ENCODE measurements at regions not wholly inside any gene's neighbourhood (a gene's known extent, or its start where the extent isn't known, plus 50 kb on each side); places are given as distances from the start of the nearest gene placed in this dataset.

DNA sequence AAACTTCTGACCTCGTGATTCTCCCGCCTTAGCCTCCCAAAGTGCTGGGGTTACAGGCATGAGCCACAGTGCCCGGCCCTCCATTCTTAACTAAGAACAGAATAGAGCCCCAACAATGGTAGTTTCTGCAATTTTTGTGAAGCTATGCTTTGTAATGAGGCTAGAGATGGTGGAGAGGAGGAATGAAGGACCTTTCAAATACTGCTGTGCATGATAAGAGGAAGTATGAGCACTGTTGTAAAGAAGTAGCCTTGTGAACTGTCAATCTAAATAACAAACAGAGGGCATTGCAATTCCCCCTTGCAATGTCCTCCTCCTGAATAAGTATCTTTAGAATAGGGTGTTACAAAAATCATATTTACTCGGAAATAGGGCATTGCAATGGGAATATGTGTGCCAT lies 70.2 kb downstream of the EVX1 start:
- Histone ChIP-seq H3K9me3 (no peaks in the 10 kb centered on the region), H3K4me1 (no peaks in the 10 kb centered on the region), H3K36me3 (no peaks in the 10 kb centered on the region), H3K4me3 (no peak overlapping the region), H3K27me3 (no peaks in the 10 kb centered on the region), H3K27ac (no peak overlapping the region)
- TF ChIP-seq EP300 (IDR thresholded peaks at IDR 0.05) (no peak), POLR2A (IDR thresholded peaks at IDR 0.05) (no peak), POLR2AphosphoS5 (IDR thresholded peaks at IDR 0.05) (no peak)
- TF ChIP-seq, protein P1, sequence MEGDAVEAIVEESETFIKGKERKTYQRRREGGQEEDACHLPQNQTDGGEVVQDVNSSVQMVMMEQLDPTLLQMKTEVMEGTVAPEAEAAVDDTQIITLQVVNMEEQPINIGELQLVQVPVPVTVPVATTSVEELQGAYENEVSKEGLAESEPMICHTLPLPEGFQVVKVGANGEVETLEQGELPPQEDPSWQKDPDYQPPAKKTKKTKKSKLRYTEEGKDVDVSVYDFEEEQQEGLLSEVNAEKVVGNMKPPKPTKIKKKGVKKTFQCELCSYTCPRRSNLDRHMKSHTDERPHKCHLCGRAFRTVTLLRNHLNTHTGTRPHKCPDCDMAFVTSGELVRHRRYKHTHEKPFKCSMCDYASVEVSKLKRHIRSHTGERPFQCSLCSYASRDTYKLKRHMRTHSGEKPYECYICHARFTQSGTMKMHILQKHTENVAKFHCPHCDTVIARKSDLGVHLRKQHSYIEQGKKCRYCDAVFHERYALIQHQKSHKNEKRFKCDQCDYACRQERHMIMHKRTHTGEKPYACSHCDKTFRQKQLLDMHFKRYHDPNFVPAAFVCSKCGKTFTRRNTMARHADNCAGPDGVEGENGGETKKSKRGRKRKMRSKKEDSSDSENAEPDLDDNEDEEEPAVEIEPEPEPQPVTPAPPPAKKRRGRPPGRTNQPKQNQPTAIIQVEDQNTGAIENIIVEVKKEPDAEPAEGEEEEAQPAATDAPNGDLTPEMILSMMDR (IDR thresholded peaks at IDR 0.05), result no peak
- WGBS, 2 donors, result 84 to 85% methylated on average over 4 of the region's 4 CpGs
- ATAC-seq (ENCODE audit: low FRiP score in 2 of 2), result no peak
- no peak for DNase-seq

DNA sequence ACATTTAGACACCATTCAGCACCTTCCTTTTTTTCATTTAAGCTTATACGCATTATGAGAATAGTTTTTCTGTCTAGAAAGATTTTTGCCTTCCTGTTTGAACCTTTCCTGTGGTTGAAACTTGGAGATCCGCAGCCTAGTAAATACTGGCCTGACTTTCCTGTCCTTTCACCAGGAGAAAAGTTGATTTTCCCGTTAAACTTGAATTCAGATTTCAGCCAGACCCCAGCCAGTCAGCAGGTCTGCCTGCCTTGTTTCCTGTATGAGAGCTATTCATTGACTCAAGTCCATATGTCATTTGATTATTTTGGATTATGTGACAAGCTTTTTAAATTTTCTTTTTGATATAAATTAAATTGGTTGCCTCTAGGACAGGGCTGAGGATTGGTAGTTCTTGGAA lies 71.5 kb downstream of the EVX1 start:
- DNase-seq (no peak), ATAC-seq (ENCODE audit: low FRiP score in 2 of 2) (no peak)
- WGBS, 2 donors, result 28 to 37% methylated on average over 3 of the region's 3 CpGs
- TF ChIP-seq POLR2AphosphoS5 (IDR thresholded peaks at IDR 0.05) (no peak), EP300 (IDR thresholded peaks at IDR 0.05) (no peak), POLR2A (IDR thresholded peaks at IDR 0.05) (no peak)
- TF ChIP-seq, protein P1 (IDR thresholded peaks at IDR 0.05), result no peak
- Histone ChIP-seq H3K4me1 (no peaks in the 10 kb centered on the region), H3K36me3 (no peaks in the 10 kb centered on the region), H3K27ac (no peak overlapping the region), H3K4me3 (no peak overlapping the region), H3K27me3 (no peaks in the 10 kb centered on the region), H3K9me3 (peaks cover 0 to 6% (median 0%) of the 10 kb centered on the region in 4 donors)

- DNase-seq (no peak), ATAC-seq (ENCODE audit: low FRiP score in 2 of 2) (no peak)
- H3K4me1 ChIP-seq, result no peaks in the 10 kb centered on the region
- TF ChIP-seq EP300 (IDR thresholded peaks at IDR 0.05), result no peak
- TF ChIP-seq POLR2A (IDR thresholded peaks at IDR 0.05), result no peak
- TF ChIP-seq, protein P1 (IDR thresholded peaks at IDR 0.05), result no peak
- no peak for TF ChIP-seq POLR2AphosphoS5 (IDR thresholded peaks at IDR 0.05)
- H3K9me3 ChIP-seq, result peaks cover 0 to 10% (median 0%) of the 10 kb centered on the region in 4 donors
- no peaks in the 10 kb centered on the region for H3K36me3 ChIP-seq
- H3K27ac ChIP-seq, result no peak overlapping the region
- H3K27me3 ChIP-seq, result no peaks in the 10 kb centered on the region
- 76 to 78% methylated on average over 5 of the region's 5 CpGs for WGBS, 2 donors
- no peak overlapping the region for H3K4me3 ChIP-seq
These were observed 72.5 kb downstream of the EVX1 start for GRCh38 chr7:27315066-27315465.

DNA sequence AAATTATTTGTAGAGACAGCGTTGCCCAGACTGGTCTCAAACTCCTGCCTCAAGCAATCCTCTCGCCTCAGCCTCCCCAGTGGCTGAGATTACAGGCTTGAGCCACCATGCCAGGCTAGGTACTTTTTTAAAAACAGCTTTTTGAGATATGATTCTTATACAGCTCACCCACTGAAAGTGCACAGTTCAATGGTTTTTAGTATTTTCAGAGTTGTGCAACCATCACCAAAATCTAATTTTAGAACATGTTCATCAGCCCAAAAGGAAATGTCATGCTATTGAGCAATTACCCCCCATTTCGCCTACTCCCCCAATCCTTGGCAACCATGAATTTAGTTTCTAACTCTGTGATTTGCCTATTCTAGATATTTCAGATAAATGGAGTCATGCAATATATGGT lies 73.7 kb downstream of the EVX1 start:
- H3K9me3 ChIP-seq, result peaks cover 0 to 10% (median 0%) of the 10 kb centered on the region in 4 donors
- TF ChIP-seq, protein P1 (IDR thresholded peaks at IDR 0.05), result no peak
- TF ChIP-seq POLR2AphosphoS5 (IDR thresholded peaks at IDR 0.05), result no peak
- no peak for TF ChIP-seq EP300 (IDR thresholded peaks at IDR 0.05)
- no peak for TF ChIP-seq POLR2A (IDR thresholded peaks at IDR 0.05)
- no peak overlapping the region for H3K4me3 ChIP-seq
- no peaks in the 10 kb centered on the region for H3K36me3 ChIP-seq
- H3K27me3 ChIP-seq, result no peaks in the 10 kb centered on the region
- ATAC-seq (ENCODE audit: low FRiP score in 2 of 2) (no peak), DNase-seq (no peak)
- 67 to 78% methylated on average over 3 of the region's 3 CpGs for WGBS, 2 donors
- no peak overlapping the region for H3K27ac ChIP-seq
- H3K4me1 ChIP-seq, result no peaks in the 10 kb centered on the region

- Histone ChIP-seq H3K4me3 (no peak overlapping the region), H3K9me3 (peaks cover 0 to 3% (median 0%) of the 10 kb centered on the region in 4 donors), H3K36me3 (no peaks in the 10 kb centered on the region), H3K27ac (no peak overlapping the region), H3K4me1 (no peaks in the 10 kb centered on the region), H3K27me3 (no peaks in the 10 kb centered on the region)
- TF ChIP-seq POLR2AphosphoS5 (IDR thresholded peaks at IDR 0.05), result no peak
- TF ChIP-seq, protein P1 (IDR thresholded peaks at IDR 0.05), result no peak
- TF ChIP-seq EP300 (IDR thresholded peaks at IDR 0.05), result no peak
- TF ChIP-seq POLR2A (IDR thresholded peaks at IDR 0.05), result no peak
- no peak for ATAC-seq (ENCODE audit: low FRiP score in 2 of 2)
- no peak for DNase-seq
These were observed 81.6 kb downstream of the EVX1 start for GRCh38 chr7:27324246-27324645.

Measured in upper lobe of left lung (tissue), 6 donors.